Smooth muscle cell (in vitro differentiated cells): ENCODE measurements at regions not wholly inside any gene's neighbourhood (a gene's known extent, or its start where the extent isn't known, plus 50 kb on each side); places are given as distances from the start of the nearest gene placed in this dataset.

Experiments used
- DNase-seq: peaks from one replicate; lab custom pipeline; 2025; ENCODE audit not compliant: unreplicated experiment; lab: John Stamatoyannopoulos, UW
- H2AFZ ChIP-seq: fragments of 200-600 bp; sonication (generic); 2 replicates; pipeline ENCODE4 v1.6.0; 2016; ENCODE audit warnings: antibody characterized with exemption, low read depth, mild to moderate bottlenecking
- H3F3A ChIP-seq: fragments of 200-600 bp; sonication (generic); 2 replicates; pipeline ENCODE4 v1.6.0; 2017; ENCODE audit warnings: antibody characterized with exemption, low read depth
- H3K27ac ChIP-seq: fragments of 200-600 bp; sonication (generic); 2 replicates; pipeline ENCODE4 v1.5.1; 2016; ENCODE audit warnings: low read depth, mild to moderate bottlenecking
- H3K27me3 ChIP-seq: fragments of 200-600 bp; sonication (generic); 2 replicates; pipeline ENCODE4 v1.6.1; 2016; ENCODE audit warnings: low read depth, mild to moderate bottlenecking
- H3K36me3 ChIP-seq: fragments of 200-600 bp; sonication (generic); 2 replicates; pipeline ENCODE4 v1.5.1; 2016; ENCODE audit warnings: low read depth
- H3K4me1 ChIP-seq: fragments of 200-600 bp; sonication (generic); 2 replicates; pipeline ENCODE4 v1.5.1; 2016; ENCODE audit warnings: low read depth
- H3K4me2 ChIP-seq: fragments of 200-600 bp; sonication (generic); 2 replicates; pipeline ENCODE4 v1.6.0; 2016; ENCODE audit warnings: mild to moderate bottlenecking
- H3K4me3 ChIP-seq: fragments of 200-600 bp; sonication (generic); 2 replicates; pipeline ENCODE4 v1.5.1; 2016; ENCODE audit warnings: mild to moderate bottlenecking
- H3K79me2 ChIP-seq: fragments of 200-600 bp; sonication (generic); 2 replicates; pipeline ENCODE4 v1.6.0; 2016; ENCODE audit warnings: low read depth, mild to moderate bottlenecking
- H3K9ac ChIP-seq: fragments of 200-600 bp; sonication (generic); 2 replicates; pipeline ENCODE4 v1.6.0; 2016; ENCODE audit warnings: low read depth
- H3K9me3 ChIP-seq: fragments of 200-600 bp; sonication (generic); replicated peaks from 2 replicates; pipeline ENCODE4 v1.5.1; 2016; ENCODE audit warnings: low read depth
- H4K20me1 ChIP-seq: fragments of 200-600 bp; sonication (generic); 2 replicates; pipeline ENCODE4 v1.6.0; 2016; ENCODE audit warnings: low read depth
- WGBS: methylation state at CpG from one replicate; pipeline ENCODE4 v1.1.7; 2016; ENCODE audit warnings: low lambda C conversion rate; 5-methylcytosine and 5-hydroxymethylcytosine counted together
- TF ChIP-seq, protein P1 (sequence below): fragments of 200-600 bp; sonication (generic); IDR thresholded peaks from 2 replicates; pipeline ENCODE4 v1.5.1; 2017; ENCODE audit warnings: borderline replicate concordance, mild to moderate bottlenecking, antibody characterized with exemption; ENCODE audit not compliant: insufficient read depth, poor library complexity, severe bottlenecking

- Histone ChIP-seq H3K79me2 (no peaks in the 10 kb centered on the region), H3K4me3 (no peak overlapping the region), H3F3A (no peaks in the 10 kb centered on the region), H3K4me1 (peaks cover 18% of the 10 kb centered on the region), H3K27me3 (no peaks in the 10 kb centered on the region), H3K9ac (no peak overlapping the region), H3K27ac (no peak overlapping the region), H4K20me1 (no peaks in the 10 kb centered on the region), H2AFZ (no peak overlapping the region), H3K4me2 (no peak overlapping the region), H3K36me3 (no peaks in the 10 kb centered on the region), H3K9me3 (no peaks in the 10 kb centered on the region)
- TF ChIP-seq, protein P1, sequence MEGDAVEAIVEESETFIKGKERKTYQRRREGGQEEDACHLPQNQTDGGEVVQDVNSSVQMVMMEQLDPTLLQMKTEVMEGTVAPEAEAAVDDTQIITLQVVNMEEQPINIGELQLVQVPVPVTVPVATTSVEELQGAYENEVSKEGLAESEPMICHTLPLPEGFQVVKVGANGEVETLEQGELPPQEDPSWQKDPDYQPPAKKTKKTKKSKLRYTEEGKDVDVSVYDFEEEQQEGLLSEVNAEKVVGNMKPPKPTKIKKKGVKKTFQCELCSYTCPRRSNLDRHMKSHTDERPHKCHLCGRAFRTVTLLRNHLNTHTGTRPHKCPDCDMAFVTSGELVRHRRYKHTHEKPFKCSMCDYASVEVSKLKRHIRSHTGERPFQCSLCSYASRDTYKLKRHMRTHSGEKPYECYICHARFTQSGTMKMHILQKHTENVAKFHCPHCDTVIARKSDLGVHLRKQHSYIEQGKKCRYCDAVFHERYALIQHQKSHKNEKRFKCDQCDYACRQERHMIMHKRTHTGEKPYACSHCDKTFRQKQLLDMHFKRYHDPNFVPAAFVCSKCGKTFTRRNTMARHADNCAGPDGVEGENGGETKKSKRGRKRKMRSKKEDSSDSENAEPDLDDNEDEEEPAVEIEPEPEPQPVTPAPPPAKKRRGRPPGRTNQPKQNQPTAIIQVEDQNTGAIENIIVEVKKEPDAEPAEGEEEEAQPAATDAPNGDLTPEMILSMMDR: no peak
- no peak for DNase-seq
- WGBS: 91% methylated on average over 8 of the region's 8 CpGs
These were observed 232.5 kb upstream of the HES1 start for GRCh38 chr3:193903512-193903817.

- Histone ChIP-seq H3F3A (no peaks in the 10 kb centered on the region), H3K27ac (no peak overlapping the region)
- 93% methylated on average over 4 of the region's 4 CpGs for WGBS
These were observed 232.0 kb upstream of the HES1 start for GRCh38 chr3:193903966-193904365.

GRCh38 chr3:193905541-193906396 lies 230.2 kb upstream of the HES1 start:
- H3K4me2 ChIP-seq: no peak overlapping the region
- no peak for DNase-seq

More at GRCh38 chr3:193903966-193904365, 232.0 kb upstream of the HES1 start:
- Histone ChIP-seq H3K4me3 (no peak overlapping the region), H3K9ac (no peak overlapping the region), H3K36me3 (no peaks in the 10 kb centered on the region), H3K79me2 (no peaks in the 10 kb centered on the region), H3K27me3 (no peaks in the 10 kb centered on the region), H3K4me2 (no peak overlapping the region), H4K20me1 (no peaks in the 10 kb centered on the region), H2AFZ (no peak overlapping the region), H3K9me3 (no peaks in the 10 kb centered on the region), H3K4me1 (peaks cover 18% of the 10 kb centered on the region)
- DNase-seq: no peak
- TF ChIP-seq, protein P1: no peak

More at GRCh38 chr3:193905541-193906396, 230.2 kb upstream of the HES1 start:
- no peaks in the 10 kb centered on the region for H3K27me3 ChIP-seq
- WGBS: 60% methylated on average over 14 of the region's 14 CpGs
- TF ChIP-seq, protein P1: no peak
- no peaks in the 10 kb centered on the region for H4K20me1 ChIP-seq
- H3K9ac ChIP-seq: no peak overlapping the region
- H3K79me2 ChIP-seq: no peaks in the 10 kb centered on the region
- H2AFZ ChIP-seq: no peak overlapping the region
- H3K36me3 ChIP-seq: no peaks in the 10 kb centered on the region
- no peaks in the 10 kb centered on the region for H3K9me3 ChIP-seq
- no peak overlapping the region for H3K27ac ChIP-seq
- H3K4me3 ChIP-seq: no peak overlapping the region
- H3F3A ChIP-seq: no peaks in the 10 kb centered on the region
- H3K4me1 ChIP-seq: peaks cover 18% of the 10 kb centered on the region
